Loucy (cell line): ENCODE measurements at regions not wholly inside any gene's neighbourhood (a gene's known extent, or its start where the extent isn't known, plus 50 kb on each side); places are given as distances from the start of the nearest gene placed in this dataset.

Experiments
- EZH2phosphoT487 ChIP-seq: fragments of 200-600 bp; IDR thresholded peaks from 2 replicates; pipeline ENCODE4 v1.6.1; 2018; ENCODE audit warnings: antibody characterized with exemption, mild to moderate bottlenecking, moderate library complexity, borderline replicate concordance
- TF ChIP-seq, protein P1 (sequence below): fragments of 200-600 bp; sonication (generic); conservative IDR thresholded peaks from 2 replicates; pipeline ENCODE4 v1.5.1; 2014; ENCODE audit warnings: mild to moderate bottlenecking, antibody characterized with exemption, low read length

DNA sequence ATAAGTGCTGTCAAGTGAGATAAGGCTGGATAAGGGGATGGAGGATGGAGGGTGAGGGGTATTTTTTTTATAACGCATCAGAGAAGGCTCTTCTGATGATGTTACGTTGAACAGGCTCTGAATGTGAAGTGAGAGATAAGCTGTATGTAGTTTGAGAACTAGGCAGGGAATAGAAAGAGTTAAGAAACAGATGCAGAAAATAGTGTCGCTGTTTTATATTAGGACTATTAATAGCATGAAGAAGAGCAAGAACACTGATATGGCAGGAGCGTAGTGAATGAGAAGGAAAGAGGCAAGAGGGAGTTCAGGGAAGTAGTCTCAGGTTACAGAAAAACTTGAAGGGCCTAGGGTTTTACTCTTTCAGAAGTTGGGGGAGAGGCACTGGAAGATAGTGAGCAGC, 59.8 kb downstream of the GPR88 start:
- no peak for TF ChIP-seq EZH2phosphoT487
- TF ChIP-seq, protein P1, sequence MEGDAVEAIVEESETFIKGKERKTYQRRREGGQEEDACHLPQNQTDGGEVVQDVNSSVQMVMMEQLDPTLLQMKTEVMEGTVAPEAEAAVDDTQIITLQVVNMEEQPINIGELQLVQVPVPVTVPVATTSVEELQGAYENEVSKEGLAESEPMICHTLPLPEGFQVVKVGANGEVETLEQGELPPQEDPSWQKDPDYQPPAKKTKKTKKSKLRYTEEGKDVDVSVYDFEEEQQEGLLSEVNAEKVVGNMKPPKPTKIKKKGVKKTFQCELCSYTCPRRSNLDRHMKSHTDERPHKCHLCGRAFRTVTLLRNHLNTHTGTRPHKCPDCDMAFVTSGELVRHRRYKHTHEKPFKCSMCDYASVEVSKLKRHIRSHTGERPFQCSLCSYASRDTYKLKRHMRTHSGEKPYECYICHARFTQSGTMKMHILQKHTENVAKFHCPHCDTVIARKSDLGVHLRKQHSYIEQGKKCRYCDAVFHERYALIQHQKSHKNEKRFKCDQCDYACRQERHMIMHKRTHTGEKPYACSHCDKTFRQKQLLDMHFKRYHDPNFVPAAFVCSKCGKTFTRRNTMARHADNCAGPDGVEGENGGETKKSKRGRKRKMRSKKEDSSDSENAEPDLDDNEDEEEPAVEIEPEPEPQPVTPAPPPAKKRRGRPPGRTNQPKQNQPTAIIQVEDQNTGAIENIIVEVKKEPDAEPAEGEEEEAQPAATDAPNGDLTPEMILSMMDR, result no peak
